ENCODE measurements at regions not wholly inside any gene's neighbourhood (a gene's known extent, or its start where the extent isn't known, plus 50 kb on each side); places are given as distances from the start of the nearest gene placed in this dataset.
"Not testable (repeated sequence)": the region's sequence is repeated elsewhere in the genome, so short reads cannot be mapped to it uniquely, and the experiment has no call there.

DNA sequence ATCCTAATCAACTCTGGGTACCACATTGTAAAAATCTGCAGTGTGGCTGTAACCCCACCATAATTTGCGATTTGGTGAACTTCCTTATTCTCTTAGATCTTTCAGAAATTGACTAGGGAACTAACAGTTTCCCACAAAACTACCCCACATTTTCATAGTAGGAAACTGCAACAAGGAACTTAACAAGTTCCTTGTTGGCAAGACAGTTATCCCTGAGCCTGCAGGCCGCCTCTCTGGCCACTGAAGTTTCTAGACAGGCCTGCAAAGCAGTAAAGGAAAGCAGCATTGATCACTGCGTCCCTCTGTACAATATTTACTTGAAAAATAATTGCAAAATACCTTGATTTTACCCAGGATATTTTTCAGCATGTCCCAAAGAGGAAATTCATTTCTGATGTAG, 372.9 kb downstream of the ANAPC1 start:
- H3K36me3 ChIP-seq (ENCODE audit: insufficient read depth, low read length); H3K9me2 ChIP-seq (ENCODE audit: insufficient read depth, low read length); POLR2A ChIA-PET; H4K20me1 ChIP-seq (ENCODE audit: insufficient read depth, low read length); H3K9me3 ChIP-seq (ENCODE audit: low read length); CTCF ChIA-PET (ENCODE audit: unreplicated experiment); H3K27ac ChIP-seq (ENCODE audit: low read depth, low read length, poor library complexity, severe bottlenecking); intact Hi-C loops (cut with micrococcal nuclease; ENCODE audit: unreplicated experiment); DNase-seq (ENCODE audit: low spot score); H3K4me1 ChIP-seq (ENCODE audit: insufficient read depth, low read length, poor library complexity, severe bottlenecking); H3K79me2 ChIP-seq (ENCODE audit: insufficient read depth, low read depth, low read length); H2AFZ ChIP-seq (ENCODE audit: low read length); BruUV-seq (replicated peaks); H3K4me3 ChIP-seq (ENCODE audit: low read depth, low read length, poor library complexity, severe bottlenecking); H3K4me2 ChIP-seq (ENCODE audit: low read length): not testable (repeated sequence)

DNA sequence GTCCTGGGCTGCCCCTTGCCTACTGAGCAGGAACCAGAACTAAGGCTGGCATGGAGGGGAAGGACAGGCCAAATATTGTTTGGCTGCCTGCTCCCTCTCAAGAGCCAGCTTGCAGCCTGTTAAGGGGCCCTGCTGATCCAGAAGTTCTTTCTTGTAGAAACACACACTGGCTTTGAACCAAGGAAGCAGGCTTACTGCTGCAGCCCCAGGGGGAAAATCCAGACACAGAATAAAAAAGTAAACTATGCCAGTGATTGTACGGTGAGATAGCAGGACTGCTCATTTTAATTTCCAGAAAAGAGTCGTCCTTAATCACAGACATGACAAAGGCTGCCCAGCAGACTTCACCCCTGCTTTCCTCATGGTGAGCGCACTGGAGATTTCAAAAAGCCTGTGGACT, 371.6 kb downstream of the ANAPC1 start:
- CTCF ChIA-PET (ENCODE audit: unreplicated experiment); H4K20me1 ChIP-seq (ENCODE audit: insufficient read depth, low read length); H3K4me3 ChIP-seq (ENCODE audit: low read depth, low read length, poor library complexity, severe bottlenecking); H3K79me2 ChIP-seq (ENCODE audit: insufficient read depth, low read depth, low read length); H2AFZ ChIP-seq (ENCODE audit: low read length); H3K27ac ChIP-seq (ENCODE audit: low read depth, low read length, poor library complexity, severe bottlenecking); H3K4me2 ChIP-seq (ENCODE audit: low read length); H3K36me3 ChIP-seq (ENCODE audit: insufficient read depth, low read length); H3K4me1 ChIP-seq (ENCODE audit: insufficient read depth, low read length, poor library complexity, severe bottlenecking); POLR2A ChIA-PET; H3K9me3 ChIP-seq (ENCODE audit: low read length); intact Hi-C loops (cut with micrococcal nuclease; ENCODE audit: unreplicated experiment); H3K9me2 ChIP-seq (ENCODE audit: insufficient read depth, low read length); DNase-seq (ENCODE audit: low spot score); BruUV-seq (replicated peaks): not testable (repeated sequence)

DNA sequence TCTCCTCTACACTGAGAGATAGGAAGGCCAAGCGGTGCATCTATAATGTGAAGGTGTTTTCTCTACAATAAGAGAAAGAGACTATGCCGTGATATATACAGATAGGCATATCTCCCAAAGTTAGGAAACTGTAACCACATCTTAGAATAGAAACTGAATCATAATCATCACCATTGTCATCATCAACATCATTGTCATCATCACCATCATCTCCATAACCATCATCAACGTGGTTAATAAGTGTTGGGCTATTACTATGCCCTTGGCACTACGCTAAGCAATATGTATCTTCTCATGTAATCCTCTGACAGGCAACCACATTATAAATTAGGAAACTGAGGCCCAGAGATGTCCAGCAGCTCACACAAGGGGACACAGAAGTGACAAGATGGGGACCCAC, 369.9 kb downstream of the ANAPC1 start:
- CTCF ChIA-PET (ENCODE audit: unreplicated experiment); H3K4me1 ChIP-seq (ENCODE audit: insufficient read depth, low read length, poor library complexity, severe bottlenecking); H3K9me2 ChIP-seq (ENCODE audit: insufficient read depth, low read length); H3K4me3 ChIP-seq (ENCODE audit: low read depth, low read length, poor library complexity, severe bottlenecking); H4K20me1 ChIP-seq (ENCODE audit: insufficient read depth, low read length); H3K4me2 ChIP-seq (ENCODE audit: low read length); POLR2A ChIA-PET; DNase-seq (ENCODE audit: low spot score); intact Hi-C loops (cut with micrococcal nuclease; ENCODE audit: unreplicated experiment); H3K36me3 ChIP-seq (ENCODE audit: insufficient read depth, low read length); H2AFZ ChIP-seq (ENCODE audit: low read length); H3K27ac ChIP-seq (ENCODE audit: low read depth, low read length, poor library complexity, severe bottlenecking); H3K9me3 ChIP-seq (ENCODE audit: low read length); BruUV-seq (replicated peaks); H3K79me2 ChIP-seq (ENCODE audit: insufficient read depth, low read depth, low read length): not testable (repeated sequence)

DNA sequence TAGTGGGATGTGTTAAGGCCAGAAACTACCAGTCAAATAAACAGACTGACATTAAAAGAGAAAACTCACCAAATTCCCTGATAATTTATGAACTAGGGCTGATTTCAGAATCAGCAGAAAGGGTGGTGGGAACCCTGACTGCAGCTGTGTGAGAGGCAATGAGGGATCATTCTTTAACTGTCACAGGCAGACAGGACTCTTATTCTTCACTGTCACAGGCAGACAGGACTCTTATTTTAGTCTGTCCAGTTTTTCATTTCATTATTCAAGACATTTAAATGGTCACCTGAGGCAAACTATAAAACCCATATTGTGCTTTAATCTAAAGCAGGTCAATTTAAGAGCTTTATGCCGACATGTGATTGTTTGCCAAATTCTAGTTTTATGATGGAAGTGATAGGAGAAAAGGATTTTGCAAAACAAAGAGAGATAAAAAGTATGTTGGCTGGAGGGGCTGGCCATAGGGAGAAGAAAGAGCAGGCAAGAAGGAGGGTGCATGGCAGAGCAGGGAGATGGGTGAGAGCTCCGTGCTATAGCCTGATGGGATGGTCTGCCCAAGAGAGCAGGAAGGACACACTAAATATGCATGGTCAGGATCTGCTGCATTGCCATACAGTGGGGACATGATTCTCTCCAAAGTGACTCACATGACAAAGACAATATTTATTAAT, 366.8 kb downstream of the ANAPC1 start:
- H3K4me3 ChIP-seq (ENCODE audit: low read depth, low read length, poor library complexity, severe bottlenecking); H3K27ac ChIP-seq (ENCODE audit: low read depth, low read length, poor library complexity, severe bottlenecking); H3K79me2 ChIP-seq (ENCODE audit: insufficient read depth, low read depth, low read length); DNase-seq (ENCODE audit: low spot score); H3K9me2 ChIP-seq (ENCODE audit: insufficient read depth, low read length); H4K20me1 ChIP-seq (ENCODE audit: insufficient read depth, low read length); BruUV-seq (replicated peaks); H3K36me3 ChIP-seq (ENCODE audit: insufficient read depth, low read length); CTCF ChIA-PET (ENCODE audit: unreplicated experiment); H2AFZ ChIP-seq (ENCODE audit: low read length); H3K4me2 ChIP-seq (ENCODE audit: low read length); POLR2A ChIA-PET; intact Hi-C loops (cut with micrococcal nuclease; ENCODE audit: unreplicated experiment); H3K4me1 ChIP-seq (ENCODE audit: insufficient read depth, low read length, poor library complexity, severe bottlenecking); H3K9me3 ChIP-seq (ENCODE audit: low read length): not testable (repeated sequence)

DNA sequence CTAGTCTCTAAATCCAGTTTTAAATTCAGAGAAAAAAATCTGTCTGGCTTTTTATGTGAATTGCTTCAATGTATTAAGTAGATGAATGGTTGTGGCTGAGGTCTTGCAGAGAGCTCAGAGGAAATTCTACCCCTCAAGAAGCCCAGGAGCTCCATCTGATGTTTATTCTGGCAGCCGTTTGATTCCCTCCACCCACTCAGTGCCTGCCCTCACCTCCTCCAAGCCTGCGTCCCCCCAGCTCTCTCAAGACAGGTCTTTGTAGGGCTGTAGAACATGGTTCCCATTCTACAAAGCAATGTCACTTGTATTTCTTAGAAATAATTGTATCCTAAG, 366.3 kb downstream of the ANAPC1 start:
- POLR2A ChIA-PET; H2AFZ ChIP-seq (ENCODE audit: low read length); CTCF ChIA-PET (ENCODE audit: unreplicated experiment); H3K9me2 ChIP-seq (ENCODE audit: insufficient read depth, low read length); H3K4me3 ChIP-seq (ENCODE audit: low read depth, low read length, poor library complexity, severe bottlenecking); H3K79me2 ChIP-seq (ENCODE audit: insufficient read depth, low read depth, low read length); BruUV-seq (replicated peaks); H3K36me3 ChIP-seq (ENCODE audit: insufficient read depth, low read length); intact Hi-C loops (cut with micrococcal nuclease; ENCODE audit: unreplicated experiment); H3K4me2 ChIP-seq (ENCODE audit: low read length); H3K27ac ChIP-seq (ENCODE audit: low read depth, low read length, poor library complexity, severe bottlenecking); H4K20me1 ChIP-seq (ENCODE audit: insufficient read depth, low read length); H3K9me3 ChIP-seq (ENCODE audit: low read length); H3K4me1 ChIP-seq (ENCODE audit: insufficient read depth, low read length, poor library complexity, severe bottlenecking); DNase-seq (ENCODE audit: low spot score): not testable (repeated sequence)
